ENCODE measurements at regions not wholly inside any gene's neighbourhood (a gene's known extent, or its start where the extent isn't known, plus 50 kb on each side); places are given as distances from the start of the nearest gene placed in this dataset.

DNA sequence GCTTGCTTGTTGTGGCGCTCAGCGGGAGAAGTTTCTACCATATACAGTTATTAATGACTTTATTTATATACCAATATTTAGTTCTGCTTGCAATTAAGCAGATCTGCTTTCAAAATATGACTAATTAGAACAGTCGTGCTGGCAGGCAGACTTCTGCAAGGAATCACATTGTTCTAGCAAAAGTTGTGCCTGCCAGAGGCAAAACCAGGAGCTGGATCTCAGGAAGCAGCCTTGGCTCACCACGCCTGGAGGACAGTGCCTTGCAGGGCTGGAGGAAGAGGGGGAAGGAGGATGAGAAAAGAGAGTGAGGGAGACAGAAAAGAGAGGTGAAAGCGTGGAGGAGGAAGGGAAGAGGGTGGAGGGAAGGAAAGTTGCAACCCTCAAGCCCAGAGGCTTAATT, 160.3 kb downstream of the NUP210 start:
- no peak for DNase-seq (ENCODE audit: low spot score)
- Mint-ChIP-seq H3K4me3 (ENCODE audit: unreplicated experiment) (no peak overlapping the region), H3K27me3 (ENCODE audit: unreplicated experiment) (peaks cover 10% of the 10 kb centered on the region), H3K9me3 (ENCODE audit: unreplicated experiment) (no peaks in the 10 kb centered on the region), H3K27ac (ENCODE audit: unreplicated experiment) (no peak overlapping the region), H3K4me1 (ENCODE audit: unreplicated experiment) (peaks cover 54% of the 10 kb centered on the region), H3K36me3 (ENCODE audit: low read depth, unreplicated experiment) (peaks cover 7% of the 10 kb centered on the region)
- TF ChIP-seq, protein P1, sequence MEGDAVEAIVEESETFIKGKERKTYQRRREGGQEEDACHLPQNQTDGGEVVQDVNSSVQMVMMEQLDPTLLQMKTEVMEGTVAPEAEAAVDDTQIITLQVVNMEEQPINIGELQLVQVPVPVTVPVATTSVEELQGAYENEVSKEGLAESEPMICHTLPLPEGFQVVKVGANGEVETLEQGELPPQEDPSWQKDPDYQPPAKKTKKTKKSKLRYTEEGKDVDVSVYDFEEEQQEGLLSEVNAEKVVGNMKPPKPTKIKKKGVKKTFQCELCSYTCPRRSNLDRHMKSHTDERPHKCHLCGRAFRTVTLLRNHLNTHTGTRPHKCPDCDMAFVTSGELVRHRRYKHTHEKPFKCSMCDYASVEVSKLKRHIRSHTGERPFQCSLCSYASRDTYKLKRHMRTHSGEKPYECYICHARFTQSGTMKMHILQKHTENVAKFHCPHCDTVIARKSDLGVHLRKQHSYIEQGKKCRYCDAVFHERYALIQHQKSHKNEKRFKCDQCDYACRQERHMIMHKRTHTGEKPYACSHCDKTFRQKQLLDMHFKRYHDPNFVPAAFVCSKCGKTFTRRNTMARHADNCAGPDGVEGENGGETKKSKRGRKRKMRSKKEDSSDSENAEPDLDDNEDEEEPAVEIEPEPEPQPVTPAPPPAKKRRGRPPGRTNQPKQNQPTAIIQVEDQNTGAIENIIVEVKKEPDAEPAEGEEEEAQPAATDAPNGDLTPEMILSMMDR (IDR thresholded peaks at IDR 0.05; ENCODE audit: unreplicated experiment): no peak

DNA sequence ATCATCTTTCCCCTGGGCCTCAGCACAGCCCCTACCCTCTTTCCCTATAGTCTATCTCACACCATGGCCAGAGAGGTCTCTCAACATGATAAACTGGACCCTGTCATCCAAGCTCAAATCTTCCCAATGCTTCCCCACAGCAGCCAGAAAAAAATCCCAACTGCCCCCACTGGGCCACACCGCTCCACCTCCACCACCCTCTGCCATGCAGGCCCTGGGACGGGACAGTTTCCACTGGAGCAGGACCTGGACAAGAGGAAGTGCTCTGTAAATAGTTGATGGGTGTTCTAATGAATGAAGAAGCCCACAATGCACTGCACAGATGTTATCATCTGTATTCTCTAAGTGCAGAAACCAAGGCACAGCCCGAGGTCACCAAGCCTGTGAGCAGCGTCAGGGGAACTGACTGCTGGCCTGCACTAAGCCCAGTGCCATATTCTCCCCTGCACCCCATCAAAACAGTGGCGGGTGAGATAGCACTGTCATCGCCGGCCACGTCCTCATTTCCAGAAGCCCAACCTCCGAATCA, 161.1 kb downstream of the NUP210 start:
- Mint-ChIP-seq H3K27ac (ENCODE audit: unreplicated experiment) (no peak overlapping the region), H3K4me1 (ENCODE audit: unreplicated experiment) (peaks cover 52% of the 10 kb centered on the region), H3K27me3 (ENCODE audit: unreplicated experiment) (peaks cover 10% of the 10 kb centered on the region), H3K36me3 (ENCODE audit: low read depth, unreplicated experiment) (peaks cover 7% of the 10 kb centered on the region), H3K9me3 (ENCODE audit: unreplicated experiment) (no peaks in the 10 kb centered on the region), H3K4me3 (ENCODE audit: unreplicated experiment) (no peak overlapping the region)
- DNase-seq (ENCODE audit: low spot score): no peak
- TF ChIP-seq, protein P1 (IDR thresholded peaks at IDR 0.05; ENCODE audit: unreplicated experiment): no peak

DNA sequence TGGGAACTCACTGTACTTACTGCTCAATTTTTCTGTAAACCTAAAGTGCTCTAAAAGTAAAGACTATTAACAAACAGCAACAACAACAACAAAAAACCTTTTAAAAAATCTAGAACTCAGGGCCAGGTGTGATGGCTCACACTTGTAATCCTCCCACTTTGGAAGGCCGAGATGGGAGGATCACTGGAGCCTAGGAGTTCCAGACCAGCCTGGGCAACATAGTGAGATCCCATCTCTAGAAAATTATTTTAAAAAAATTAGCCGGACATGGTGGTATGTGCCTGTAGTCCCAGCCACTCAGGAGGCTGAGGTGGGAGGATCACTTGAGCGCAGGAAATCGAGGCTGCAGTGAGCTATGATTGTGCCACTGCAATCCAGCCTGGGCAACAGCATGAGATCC, 161.8 kb downstream of the NUP210 start:
- peaks cover 48% of the 10 kb centered on the region for H3K4me1 Mint-ChIP-seq (ENCODE audit: unreplicated experiment)
- no peak for DNase-seq (ENCODE audit: low spot score)
- peaks cover 9% of the 10 kb centered on the region for H3K27me3 Mint-ChIP-seq (ENCODE audit: unreplicated experiment)
- H3K27ac Mint-ChIP-seq (ENCODE audit: unreplicated experiment): no peak overlapping the region
- peaks cover 8% of the 10 kb centered on the region for H3K36me3 Mint-ChIP-seq (ENCODE audit: low read depth, unreplicated experiment)
- H3K9me3 Mint-ChIP-seq (ENCODE audit: unreplicated experiment): no peaks in the 10 kb centered on the region
- TF ChIP-seq, protein P1 (IDR thresholded peaks at IDR 0.05; ENCODE audit: unreplicated experiment): no peak
- H3K4me3 Mint-ChIP-seq (ENCODE audit: unreplicated experiment): no peak overlapping the region

DNA sequence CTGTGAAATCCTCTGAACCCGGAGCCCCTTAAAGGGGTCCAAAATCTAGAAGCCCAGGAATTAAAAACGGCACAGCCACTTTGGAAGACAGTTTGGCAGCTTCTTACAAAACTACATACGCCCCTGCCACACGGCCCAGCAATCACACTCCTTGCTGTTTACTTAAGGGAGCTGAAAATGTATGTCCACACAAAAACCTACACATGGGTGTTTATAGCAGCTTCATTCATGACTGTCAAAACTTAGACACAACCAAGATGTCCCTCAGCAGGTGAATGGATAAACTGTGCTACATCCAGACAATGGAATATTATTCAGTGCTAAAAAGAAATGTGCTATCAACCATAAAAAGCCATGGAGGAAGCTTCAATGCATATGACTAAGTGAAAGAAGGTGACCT, 162.5 kb downstream of the NUP210 start:
- DNase-seq (ENCODE audit: low spot score): no peak
- Mint-ChIP-seq H3K36me3 (ENCODE audit: low read depth, unreplicated experiment) (peaks cover 9% of the 10 kb centered on the region), H3K27ac (ENCODE audit: unreplicated experiment) (no peak overlapping the region), H3K9me3 (ENCODE audit: unreplicated experiment) (no peaks in the 10 kb centered on the region), H3K4me3 (ENCODE audit: unreplicated experiment) (no peak overlapping the region), H3K4me1 (ENCODE audit: unreplicated experiment) (peaks cover 47% of the 10 kb centered on the region), H3K27me3 (ENCODE audit: unreplicated experiment) (peaks cover 8% of the 10 kb centered on the region)
- TF ChIP-seq, protein P1 (IDR thresholded peaks at IDR 0.05; ENCODE audit: unreplicated experiment): no peak

DNA sequence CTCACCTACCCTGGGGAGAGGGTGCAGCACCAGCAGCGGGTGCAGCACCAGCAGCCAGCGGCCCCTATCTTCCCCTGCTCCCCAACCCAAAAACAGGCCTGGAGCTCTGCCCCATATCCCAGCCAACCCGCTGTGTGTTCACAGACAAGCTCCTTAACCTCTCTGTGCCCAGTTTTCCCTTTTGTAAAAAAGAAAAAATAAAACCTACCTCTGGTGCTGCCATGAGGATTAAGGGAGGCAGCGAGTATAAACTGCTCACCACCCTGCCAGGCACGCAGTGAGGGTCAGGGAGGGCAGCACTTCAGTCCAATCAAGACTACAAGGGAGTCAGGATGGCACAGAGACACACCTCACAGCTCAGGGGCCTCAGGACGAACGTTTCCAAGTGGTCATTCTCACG, 163.3 kb downstream of the NUP210 start:
- Mint-ChIP-seq H3K9me3 (ENCODE audit: unreplicated experiment) (no peaks in the 10 kb centered on the region), H3K4me1 (ENCODE audit: unreplicated experiment) (peaks cover 43% of the 10 kb centered on the region), H3K4me3 (ENCODE audit: unreplicated experiment) (no peak overlapping the region), H3K27ac (ENCODE audit: unreplicated experiment) (no peak overlapping the region), H3K27me3 (ENCODE audit: unreplicated experiment) (peaks cover 8% of the 10 kb centered on the region), H3K36me3 (ENCODE audit: low read depth, unreplicated experiment) (peaks cover 13% of the 10 kb centered on the region)
- no peak for DNase-seq (ENCODE audit: low spot score)
- TF ChIP-seq, protein P1 (IDR thresholded peaks at IDR 0.05; ENCODE audit: unreplicated experiment): no peak

Measured in endothelial cell (in vitro differentiated cells).